Activated naive CD8-positive, alpha-beta T cell treated with anti-CD3 and anti-CD28 coated beads, Interleukin-2, amount 50 U/mL, for 24 hours (primary cell): ENCODE measurements at regions not wholly inside any gene's neighbourhood (a gene's known extent, or its start where the extent isn't known, plus 50 kb on each side); places are given as distances from the start of the nearest gene placed in this dataset.

ENCODE experiments used
- ATAC-seq: fragments of 150-1000 bp; cut with Tn5 transposase; one replicate; pipeline ENCODE4 v1.10.0; 2021
- DNase-seq: peaks from one replicate; pipeline ENCODE4 v3.0.0; 2021
- H3K27ac Mint-ChIP-seq: one replicate; pipeline ENCODE4 v1.8.0; 2021; ENCODE audit warnings: mild to moderate bottlenecking, mixed read lengths
- H3K27me3 Mint-ChIP-seq: one replicate; pipeline ENCODE4 v1.8.0; 2021; ENCODE audit warnings: mixed read lengths
- H3K36me3 Mint-ChIP-seq: one replicate; pipeline ENCODE4 v1.8.0; 2021; ENCODE audit warnings: low read depth, mixed read lengths
- H3K4me1 Mint-ChIP-seq: one replicate; pipeline ENCODE4 v1.8.0; 2021; ENCODE audit warnings: mixed read lengths
- H3K4me3 Mint-ChIP-seq: one replicate; pipeline ENCODE4 v1.8.0; 2021; ENCODE audit warnings: mild to moderate bottlenecking, moderate library complexity, mixed read lengths
- H3K9me3 Mint-ChIP-seq: one replicate; pipeline ENCODE4 v1.8.0; 2021; ENCODE audit warnings: mixed read lengths

GRCh38 chr4:14524276-14524675, 478.0 kb upstream of the CPEB2 start:
- Mint-ChIP-seq H3K27me3 (no peaks in the 10 kb centered on the region), H3K4me1 (no peaks in the 10 kb centered on the region), H3K27ac (no peak overlapping the region), H3K36me3 (no peaks in the 10 kb centered on the region), H3K4me3 (no peak overlapping the region), H3K9me3 (no peaks in the 10 kb centered on the region)
- no peak for DNase-seq
- ATAC-seq = no peak

- Mint-ChIP-seq H3K4me3 (no peak overlapping the region), H3K9me3 (no peaks in the 10 kb centered on the region), H3K27ac (no peak overlapping the region), H3K36me3 (no peaks in the 10 kb centered on the region), H3K27me3 (no peaks in the 10 kb centered on the region), H3K4me1 (no peaks in the 10 kb centered on the region)
- ATAC-seq (no peak), DNase-seq (no peak)
These were observed 473.4 kb upstream of the CPEB2 start for GRCh38 chr4:14528918-14529317.

GRCh38 chr4:14529653-14530052, 472.6 kb upstream of the CPEB2 start:
- Mint-ChIP-seq H3K27ac (no peak overlapping the region), H3K9me3 (no peaks in the 10 kb centered on the region), H3K27me3 (peaks cover 2% of the 10 kb centered on the region), H3K4me1 (no peaks in the 10 kb centered on the region), H3K36me3 (no peaks in the 10 kb centered on the region), H3K4me3 (no peak overlapping the region)
- DNase-seq = no peak
- no peak for ATAC-seq

GRCh38 chr4:14532436-14532835, 469.8 kb upstream of the CPEB2 start:
- Mint-ChIP-seq H3K36me3 (no peaks in the 10 kb centered on the region), H3K27me3 (peaks cover 2% of the 10 kb centered on the region), H3K9me3 (no peaks in the 10 kb centered on the region), H3K27ac (no peak overlapping the region), H3K4me3 (no peak overlapping the region), H3K4me1 (no peaks in the 10 kb centered on the region)
- ATAC-seq (no peak), DNase-seq (no peak)

GRCh38 chr4:14539246-14539645, 463.0 kb upstream of the CPEB2 start:
- H3K27ac Mint-ChIP-seq = no peak overlapping the region

GRCh38 chr4:14545163-14545562, 457.1 kb upstream of the CPEB2 start:
- DNase-seq = no peak
- H3K27me3 Mint-ChIP-seq = no peaks in the 10 kb centered on the region
- no peak overlapping the region for H3K27ac Mint-ChIP-seq
- H3K9me3 Mint-ChIP-seq = peaks cover 5% of the 10 kb centered on the region
- no peak overlapping the region for H3K4me3 Mint-ChIP-seq
- H3K4me1 Mint-ChIP-seq = no peaks in the 10 kb centered on the region
- no peaks in the 10 kb centered on the region for H3K36me3 Mint-ChIP-seq
- ATAC-seq = no peak

More at GRCh38 chr4:14539246-14539645, 463.0 kb upstream of the CPEB2 start:
- no peaks in the 10 kb centered on the region for H3K36me3 Mint-ChIP-seq
- H3K4me1 Mint-ChIP-seq = no peaks in the 10 kb centered on the region
- H3K9me3 Mint-ChIP-seq = peaks cover 5% of the 10 kb centered on the region
- H3K4me3 Mint-ChIP-seq = no peak overlapping the region
- H3K27me3 Mint-ChIP-seq = peaks cover 2% of the 10 kb centered on the region
- DNase-seq (no peak), ATAC-seq (no peak)

GRCh38 chr4:14545807-14546206, 456.5 kb upstream of the CPEB2 start:
- no peak overlapping the region for H3K27ac Mint-ChIP-seq

GRCh38 chr4:14552119-14552518, 450.2 kb upstream of the CPEB2 start:
- H3K27ac Mint-ChIP-seq = no peak overlapping the region
- no peak for DNase-seq
- H3K9me3 Mint-ChIP-seq = peaks cover 8% of the 10 kb centered on the region
- no peak overlapping the region for H3K4me3 Mint-ChIP-seq
- no peaks in the 10 kb centered on the region for H3K4me1 Mint-ChIP-seq
- no peaks in the 10 kb centered on the region for H3K36me3 Mint-ChIP-seq
- no peaks in the 10 kb centered on the region for H3K27me3 Mint-ChIP-seq
- ATAC-seq = no peak

More at GRCh38 chr4:14545807-14546206, 456.5 kb upstream of the CPEB2 start:
- DNase-seq (no peak), ATAC-seq (no peak)
- Mint-ChIP-seq H3K4me1 (no peaks in the 10 kb centered on the region), H3K9me3 (peaks cover 5% of the 10 kb centered on the region), H3K4me3 (no peak overlapping the region), H3K36me3 (no peaks in the 10 kb centered on the region), H3K27me3 (no peaks in the 10 kb centered on the region)

GRCh38 chr4:14559646-14560045, 442.6 kb upstream of the CPEB2 start:
- no peak for ATAC-seq

GRCh38 chr4:14560577-14560976, 441.7 kb upstream of the CPEB2 start:
- Mint-ChIP-seq H3K27ac (no peak overlapping the region), H3K36me3 (no peaks in the 10 kb centered on the region), H3K4me3 (no peak overlapping the region), H3K9me3 (peaks cover 7% of the 10 kb centered on the region), H3K27me3 (peaks cover 5% of the 10 kb centered on the region), H3K4me1 (no peaks in the 10 kb centered on the region)
- ATAC-seq = no peak
- DNase-seq = no peak

More at GRCh38 chr4:14559646-14560045, 442.6 kb upstream of the CPEB2 start:
- no peaks in the 10 kb centered on the region for H3K4me1 Mint-ChIP-seq
- H3K27me3 Mint-ChIP-seq = peaks cover 5% of the 10 kb centered on the region
- H3K27ac Mint-ChIP-seq = no peak overlapping the region
- no peak overlapping the region for H3K4me3 Mint-ChIP-seq
- peaks cover 2% of the 10 kb centered on the region for H3K9me3 Mint-ChIP-seq
- H3K36me3 Mint-ChIP-seq = no peaks in the 10 kb centered on the region
- DNase-seq = no peak

- Mint-ChIP-seq H3K27ac (no peak overlapping the region), H3K4me3 (no peak overlapping the region), H3K27me3 (peaks cover 5% of the 10 kb centered on the region), H3K9me3 (peaks cover 17% of the 10 kb centered on the region), H3K36me3 (no peaks in the 10 kb centered on the region), H3K4me1 (no peaks in the 10 kb centered on the region)
- DNase-seq (no peak), ATAC-seq (no peak)
These were observed 439.4 kb upstream of the CPEB2 start for GRCh38 chr4:14562901-14563300.

- no peak for ATAC-seq
- H3K27me3 Mint-ChIP-seq = peaks cover 5% of the 10 kb centered on the region
- no peak overlapping the region for H3K4me3 Mint-ChIP-seq
- H3K9me3 Mint-ChIP-seq = peaks cover 17% of the 10 kb centered on the region
- H3K27ac Mint-ChIP-seq = no peak overlapping the region
- no peaks in the 10 kb centered on the region for H3K4me1 Mint-ChIP-seq
- no peak for DNase-seq
- no peaks in the 10 kb centered on the region for H3K36me3 Mint-ChIP-seq
These were observed 438.0 kb upstream of the CPEB2 start for GRCh38 chr4:14564281-14564680.

- Mint-ChIP-seq H3K9me3 (peaks cover 17% of the 10 kb centered on the region), H3K27me3 (no peaks in the 10 kb centered on the region), H3K36me3 (no peaks in the 10 kb centered on the region), H3K4me1 (no peaks in the 10 kb centered on the region), H3K27ac (no peak overlapping the region), H3K4me3 (no peak overlapping the region)
- ATAC-seq (peak; percentile 49), DNase-seq (no peak)
These were observed 435.8 kb upstream of the CPEB2 start for GRCh38 chr4:14566518-14566917.

- H3K9me3 Mint-ChIP-seq = peaks cover 17% of the 10 kb centered on the region
- H3K4me1 Mint-ChIP-seq = no peaks in the 10 kb centered on the region
- DNase-seq (no peak), ATAC-seq (no peak)
- no peak overlapping the region for H3K4me3 Mint-ChIP-seq
- no peak overlapping the region for H3K27ac Mint-ChIP-seq
- H3K27me3 Mint-ChIP-seq = no peaks in the 10 kb centered on the region
- no peaks in the 10 kb centered on the region for H3K36me3 Mint-ChIP-seq
These were observed 433.9 kb upstream of the CPEB2 start for GRCh38 chr4:14568351-14568750.

- ATAC-seq (no peak), DNase-seq (no peak)
- H3K4me1 Mint-ChIP-seq = no peaks in the 10 kb centered on the region
- no peaks in the 10 kb centered on the region for H3K36me3 Mint-ChIP-seq
- H3K27me3 Mint-ChIP-seq = no peaks in the 10 kb centered on the region
- no peak overlapping the region for H3K27ac Mint-ChIP-seq
- no peak overlapping the region for H3K4me3 Mint-ChIP-seq
- peaks cover 3% of the 10 kb centered on the region for H3K9me3 Mint-ChIP-seq
These were observed 427.0 kb upstream of the CPEB2 start for GRCh38 chr4:14575289-14575688.

- no peaks in the 10 kb centered on the region for H3K4me1 Mint-ChIP-seq
These were observed 426.4 kb upstream of the CPEB2 start for GRCh38 chr4:14575919-14576318.

More at GRCh38 chr4:14575919-14576318, 426.4 kb upstream of the CPEB2 start:
- DNase-seq = no peak
- H3K27ac Mint-ChIP-seq = no peak overlapping the region
- peaks cover 3% of the 10 kb centered on the region for H3K9me3 Mint-ChIP-seq
- H3K4me3 Mint-ChIP-seq = no peak overlapping the region
- ATAC-seq = no peak
- no peaks in the 10 kb centered on the region for H3K27me3 Mint-ChIP-seq
- H3K36me3 Mint-ChIP-seq = no peaks in the 10 kb centered on the region
